ENCODE measurements at regions not wholly inside any gene's neighbourhood (a gene's known extent, or its start where the extent isn't known, plus 50 kb on each side); places are given as distances from the start of the nearest gene placed in this dataset.
A peak's percentile ranks its signal among the peaks of the same experiment; 100 is the strongest.

GRCh38 chr7:118028226-118028625 is 155.0 kb upstream of the CTTNBP2 start:
- no peak for DNase-seq

GRCh38 chr7:118029826-118030422 is 154.0 kb upstream of the LSM8 start:
- DNase-seq = peak; percentile 61

GRCh38 chr7:118033273-118033672 is 150.7 kb upstream of the LSM8 start:
- DNase-seq = no peak

- no peak for DNase-seq
Observed at GRCh38 chr7:118039963-118040489, 143.9 kb upstream of the LSM8 start.

- no peak for DNase-seq
Observed at GRCh38 chr7:118040562-118040961, 143.4 kb upstream of the LSM8 start.

- DNase-seq = no peak
Observed at GRCh38 chr7:118041251-118041878, 142.6 kb upstream of the LSM8 start.

GRCh38 chr7:118045629-118046028 is 138.3 kb upstream of the LSM8 start:
- DNase-seq = no peak

- DNase-seq = no peak
Observed at GRCh38 chr7:118046086-118046485, 137.9 kb upstream of the LSM8 start.

- DNase-seq = no peak
Observed at GRCh38 chr7:118046801-118047200, 137.2 kb upstream of the LSM8 start.

GRCh38 chr7:118052336-118052735 is 131.6 kb upstream of the LSM8 start:
- no peak for DNase-seq

GRCh38 chr7:118053353-118053752 is 130.6 kb upstream of the LSM8 start:
- peak; percentile 9 for DNase-seq

- DNase-seq = no peak
Observed at GRCh38 chr7:118054529-118054928, 129.4 kb upstream of the LSM8 start.

- no peak for DNase-seq
Observed at GRCh38 chr7:118055647-118056046, 128.3 kb upstream of the LSM8 start.

- DNase-seq = no peak
Observed at GRCh38 chr7:118057404-118057803, 126.6 kb upstream of the LSM8 start.

- DNase-seq = no peak
Observed at GRCh38 chr7:118059209-118059608, 124.8 kb upstream of the LSM8 start.

- DNase-seq = no peak
Observed at GRCh38 chr7:118060692-118061091, 123.3 kb upstream of the LSM8 start.

GRCh38 chr7:118061386-118061785 is 122.6 kb upstream of the LSM8 start:
- no peak for DNase-seq

- DNase-seq = no peak
Observed at GRCh38 chr7:118072893-118073674, 110.9 kb upstream of the LSM8 start.

- no peak for DNase-seq
Observed at GRCh38 chr7:118075936-118076335, 108.0 kb upstream of the LSM8 start.

- no peak for DNase-seq
Observed at GRCh38 chr7:118076564-118076963, 107.4 kb upstream of the LSM8 start.

- no peak for DNase-seq
Observed at GRCh38 chr7:118078015-118078414, 105.9 kb upstream of the LSM8 start.

GRCh38 chr7:118079369-118079768 is 104.6 kb upstream of the LSM8 start:
- no peak for DNase-seq

GRCh38 chr7:118080947-118081346 is 103.0 kb upstream of the LSM8 start:
- DNase-seq = no peak

- DNase-seq = no peak
Observed at GRCh38 chr7:118082506-118082905, 101.5 kb upstream of the LSM8 start.
